T1000 (cell line): ENCODE measurements at regions not wholly inside any gene's neighbourhood (a gene's known extent, or its start where the extent isn't known, plus 50 kb on each side); places are given as distances from the start of the nearest gene placed in this dataset.
"Not testable (repeated sequence)": the region's sequence is repeated elsewhere in the genome, so short reads cannot be mapped to it uniquely, and the experiment has no call there.

ENCODE experiments used
- DNase-seq: peaks from one replicate; lab custom pipeline; 2025; ENCODE audit warnings: mixed read lengths; lab: John Stamatoyannopoulos, UW

DNA sequence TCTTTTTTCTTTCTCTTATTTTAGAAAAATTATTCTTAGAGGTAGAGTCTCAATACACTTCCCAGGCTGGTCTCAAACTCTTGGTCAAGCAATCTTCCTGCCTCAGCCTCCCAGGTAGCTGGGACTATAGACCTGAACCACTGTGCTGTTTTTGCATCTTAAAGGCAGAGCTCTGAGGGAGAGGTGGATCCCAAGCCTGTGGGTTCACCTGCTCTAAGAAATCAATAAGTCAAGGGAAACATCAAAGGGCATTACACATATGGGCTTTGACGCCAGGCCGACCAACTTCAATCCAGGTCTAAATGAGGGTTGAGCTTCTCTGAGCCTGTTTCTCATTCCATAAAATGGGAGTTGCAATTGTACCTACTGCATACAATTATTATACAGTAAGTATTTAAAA is 223.9 kb downstream of the LY86 start:
- DNase-seq, result no peak

DNA sequence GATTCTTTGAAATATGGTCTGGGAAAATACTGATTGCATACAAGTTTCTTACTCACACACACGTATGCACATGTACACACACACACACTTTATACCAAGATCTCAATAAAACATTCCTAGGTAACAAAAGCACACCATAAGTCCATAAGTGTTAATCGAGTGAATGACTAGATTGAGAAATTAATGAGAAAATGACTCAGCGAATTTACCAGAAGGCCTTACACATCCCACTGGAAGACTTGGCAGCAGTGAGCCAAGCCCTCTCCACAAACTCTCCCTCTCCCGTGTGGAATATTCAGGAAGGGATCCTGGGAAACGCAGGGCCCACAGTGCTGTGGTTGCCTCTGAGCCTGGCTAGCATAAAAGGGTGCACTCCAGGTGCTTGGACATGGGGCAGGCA is 227.2 kb downstream of the LY86 start:
- no peak for DNase-seq

DNA sequence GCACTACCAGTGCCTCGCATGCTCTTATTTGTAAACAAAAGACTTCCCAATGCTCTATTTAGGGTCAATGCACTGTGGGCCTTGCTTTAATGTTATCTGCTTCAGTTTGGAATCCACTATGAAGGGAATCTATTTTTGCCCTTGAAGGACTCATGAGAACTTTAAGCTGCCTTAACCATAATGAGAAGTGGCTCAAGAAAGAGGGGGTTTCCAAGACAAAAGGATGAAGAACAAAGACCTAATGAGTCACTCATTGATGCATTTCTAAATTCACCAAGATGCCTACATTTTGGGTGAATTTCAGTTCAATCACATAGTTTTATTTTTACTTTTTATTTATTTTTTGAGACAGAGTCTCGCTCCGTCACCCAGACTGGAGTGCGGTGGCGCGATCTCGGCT is 228.2 kb downstream of the LY86 start:
- DNase-seq, result no peak

DNA sequence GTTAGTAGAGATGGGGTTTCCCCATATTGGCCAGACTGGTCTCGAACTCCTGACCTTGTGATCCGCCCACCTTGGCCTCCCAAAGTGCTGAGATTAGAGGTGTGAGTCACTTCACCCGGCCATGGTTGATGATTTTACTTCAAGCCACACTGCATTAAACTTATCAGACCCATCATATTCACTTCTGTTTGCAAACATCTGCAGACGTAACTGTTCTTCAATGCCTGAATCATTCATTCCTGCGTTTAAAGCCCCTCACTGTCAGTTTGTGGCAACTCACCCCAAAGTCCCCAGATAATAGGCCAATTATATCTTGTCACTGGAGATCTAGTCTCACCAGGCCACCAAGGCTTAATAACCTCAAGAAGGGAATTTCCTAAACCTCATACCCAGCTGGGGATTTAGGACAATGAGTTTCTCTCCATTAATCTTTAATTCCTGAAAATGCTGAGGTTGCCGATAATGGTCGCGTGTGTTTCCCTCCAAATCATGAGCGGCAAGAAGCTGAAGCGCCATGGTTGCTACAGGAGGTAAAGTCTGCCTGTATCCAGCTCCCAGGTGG is 229.6 kb downstream of the LY86 start:
- DNase-seq, result no peak

DNA sequence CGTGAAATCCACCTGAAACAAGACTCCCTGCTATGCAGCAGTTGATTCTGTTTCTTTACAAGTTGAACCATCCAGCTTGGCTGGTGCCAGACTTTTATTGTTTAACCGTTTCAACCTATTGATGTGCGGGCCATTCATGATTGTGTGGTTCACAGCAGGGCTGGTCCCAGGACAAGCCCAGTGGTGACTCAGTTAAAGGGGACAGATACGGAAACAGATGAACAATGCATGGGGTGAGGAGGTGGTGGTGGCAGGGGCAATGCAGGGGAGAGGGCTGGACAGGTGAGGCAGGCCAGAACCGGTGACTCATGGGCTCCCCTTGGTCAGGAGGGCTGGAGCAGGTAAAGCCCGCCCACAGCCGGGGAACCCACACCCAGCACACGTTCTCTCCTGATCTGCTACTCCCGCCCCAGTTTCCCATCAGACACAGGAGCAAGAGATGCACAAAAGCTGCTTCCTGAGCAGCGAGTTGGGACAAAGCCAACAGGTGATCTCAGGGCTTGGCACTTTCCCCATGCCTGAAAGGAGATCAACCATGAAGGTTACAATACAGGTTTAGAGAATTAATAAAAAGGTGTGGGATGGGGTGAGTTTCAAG is 232.2 kb downstream of the LY86 start:
- DNase-seq, result no peak

DNA sequence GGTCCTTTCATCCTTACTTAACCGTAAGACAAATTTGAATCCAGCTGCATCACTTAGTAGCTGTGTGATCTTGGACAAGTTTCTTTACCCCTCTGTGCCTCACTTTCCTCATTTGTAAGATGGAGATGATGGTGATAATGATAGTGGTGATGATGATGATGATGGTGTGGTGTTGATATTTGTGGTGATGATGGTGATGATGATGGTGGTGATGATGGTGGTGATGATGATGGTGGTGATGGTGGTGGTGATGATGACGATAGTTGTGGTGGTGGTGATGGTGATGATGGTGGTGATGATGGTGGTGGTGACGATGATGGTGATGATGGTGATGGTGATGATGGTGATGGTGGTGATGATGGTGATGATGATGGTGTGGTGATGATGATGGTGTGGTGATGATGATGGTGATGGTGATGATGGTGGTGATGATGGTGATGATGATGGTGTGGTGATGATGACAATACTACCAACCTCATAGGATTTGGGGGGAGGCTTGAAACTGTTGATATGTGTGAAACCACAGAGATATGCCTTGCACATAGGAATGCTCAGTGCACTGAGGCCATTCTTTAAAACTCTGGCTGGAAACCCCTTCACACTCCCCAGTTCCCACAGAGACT is 233.2 kb downstream of the LY86 start:
- no peak for DNase-seq

DNA sequence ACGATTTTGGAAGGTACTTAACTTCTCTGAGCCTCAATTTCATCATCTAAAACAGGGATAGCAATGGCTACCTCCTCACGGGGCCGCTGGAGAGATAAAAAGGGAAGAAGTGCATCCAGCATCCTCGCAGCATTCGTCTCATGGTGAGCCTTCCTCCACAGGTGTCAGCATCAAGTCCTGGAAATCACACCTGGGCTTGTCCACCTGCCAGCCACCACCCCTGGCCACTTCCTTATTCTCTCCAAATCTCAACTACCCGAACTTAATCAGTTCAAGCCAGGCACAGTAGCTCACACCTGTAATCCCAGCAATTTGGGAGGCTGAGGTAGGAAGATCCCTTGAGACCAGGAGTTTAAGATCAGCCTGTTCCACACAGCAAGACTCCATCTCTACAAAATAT is 234.5 kb downstream of the LY86 start:
- no peak for DNase-seq

DNA sequence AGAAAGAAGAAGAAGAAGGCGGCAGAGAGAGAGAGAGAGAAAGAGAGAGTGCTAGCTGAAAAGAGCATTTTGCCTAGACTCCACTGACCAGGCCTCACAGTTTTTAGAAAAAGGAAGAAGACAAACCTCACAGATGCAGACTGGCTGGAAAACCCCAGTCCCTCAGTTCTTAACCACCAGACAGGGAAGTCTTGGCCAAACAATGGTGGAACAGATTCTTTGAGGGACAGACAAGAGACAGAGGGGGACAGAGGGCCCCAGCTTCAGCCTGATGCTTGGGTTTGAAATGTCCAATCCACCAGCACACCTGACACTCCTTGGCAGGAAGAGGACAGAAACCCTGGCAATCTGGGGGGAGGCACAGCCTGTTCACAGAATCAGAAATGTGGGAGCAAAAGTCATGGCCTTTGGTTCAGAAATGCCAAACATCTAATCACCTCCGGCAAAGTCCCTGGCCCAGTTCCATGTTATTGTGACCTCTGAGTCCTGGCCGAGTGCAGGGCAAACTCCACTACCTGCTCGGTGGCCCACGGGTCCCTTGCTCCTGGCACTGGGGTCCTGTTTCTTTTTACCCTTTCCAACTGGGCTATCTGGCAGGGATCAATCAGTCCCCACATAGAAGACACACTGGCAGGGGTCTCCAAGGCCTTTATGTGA is 235.2 kb downstream of the LY86 start:
- no peak for DNase-seq

DNA sequence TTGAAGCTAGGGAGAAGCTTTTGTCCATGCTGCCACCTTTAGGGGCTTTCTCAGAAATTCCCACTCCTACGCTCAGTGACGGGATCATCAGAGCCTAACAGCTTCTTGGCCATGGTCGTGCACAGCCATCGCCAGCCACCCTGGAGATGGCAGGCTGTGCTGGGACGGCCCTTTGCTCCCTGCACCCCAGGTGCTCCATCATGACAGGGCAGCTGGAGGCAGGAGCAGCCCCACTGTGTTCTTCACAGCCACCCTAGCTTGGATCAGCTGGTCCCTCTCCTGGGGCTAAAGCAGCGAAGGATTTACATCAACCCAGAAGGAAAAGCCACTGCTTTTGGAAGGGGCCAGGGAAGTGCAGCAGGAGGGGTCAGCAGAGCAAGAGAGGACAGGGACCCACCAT is 235.9 kb downstream of the LY86 start:
- DNase-seq, result no peak

DNA sequence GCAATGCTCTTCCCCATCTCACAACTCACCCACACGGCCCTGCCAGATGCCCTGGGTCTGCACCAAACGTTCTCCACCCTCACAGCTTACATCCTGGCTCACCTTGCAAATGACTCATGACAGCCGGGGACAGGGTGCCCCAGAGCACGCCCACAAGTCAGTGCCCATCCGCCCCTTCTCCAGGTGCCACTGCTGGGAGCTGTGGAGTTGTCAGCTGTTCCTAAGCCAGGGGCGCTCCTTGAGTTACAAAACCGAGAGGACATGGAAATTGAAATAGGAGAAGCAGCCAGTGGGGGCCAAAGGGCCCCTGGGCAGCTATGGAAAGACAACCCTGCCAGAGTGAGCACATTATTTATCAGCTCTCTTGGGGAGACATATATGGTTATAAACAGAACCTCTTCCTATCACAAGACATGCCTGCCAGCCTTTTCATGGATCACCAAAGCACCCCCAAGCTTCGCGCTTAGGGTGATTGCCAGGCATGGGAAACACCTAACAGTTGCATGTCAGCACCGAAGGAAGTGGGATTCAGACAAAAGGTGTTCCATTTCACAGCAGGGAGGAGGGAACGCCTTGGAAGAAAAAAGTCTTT is 236.8 kb downstream of the LY86 start:
- no peak for DNase-seq

DNA sequence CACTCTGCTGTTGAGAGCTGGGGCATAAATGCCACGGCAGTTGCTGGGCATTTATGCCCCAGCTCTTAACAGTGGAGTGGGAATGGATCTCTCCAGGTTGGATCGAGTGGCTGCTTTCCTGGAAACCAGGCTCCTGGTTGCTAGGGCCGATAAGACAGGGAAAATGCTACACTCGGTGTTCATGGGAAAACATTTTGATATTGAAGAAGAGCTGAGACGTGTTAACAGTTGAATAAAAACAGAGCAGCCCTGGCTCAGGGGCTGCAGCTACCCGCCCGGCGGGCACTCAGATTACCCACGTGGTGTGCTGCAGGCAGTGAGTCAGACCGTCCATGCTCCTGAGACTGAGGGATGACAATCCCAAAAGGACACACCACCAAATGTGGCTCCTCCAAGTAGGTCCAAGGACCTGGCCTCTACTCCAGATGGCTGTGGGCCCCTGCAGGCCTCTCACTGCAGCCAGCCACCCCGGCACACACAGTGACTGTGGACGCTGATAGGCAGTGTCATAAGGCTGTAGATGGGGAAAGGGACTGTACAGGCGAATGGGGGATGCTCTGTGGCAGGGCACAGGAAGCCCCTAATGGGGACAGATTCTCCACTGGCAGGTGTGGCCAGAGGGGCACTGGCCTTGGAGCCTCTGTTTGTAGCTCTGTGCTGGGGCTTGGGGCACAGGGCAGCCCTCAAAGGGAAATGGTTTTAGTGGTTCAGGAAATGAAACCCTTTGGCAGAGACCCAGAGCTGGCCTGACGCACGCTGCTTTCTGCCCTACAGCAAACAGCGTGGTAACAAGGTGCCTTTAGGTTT is 237.8 kb downstream of the LY86 start:
- DNase-seq, result no peak

DNA sequence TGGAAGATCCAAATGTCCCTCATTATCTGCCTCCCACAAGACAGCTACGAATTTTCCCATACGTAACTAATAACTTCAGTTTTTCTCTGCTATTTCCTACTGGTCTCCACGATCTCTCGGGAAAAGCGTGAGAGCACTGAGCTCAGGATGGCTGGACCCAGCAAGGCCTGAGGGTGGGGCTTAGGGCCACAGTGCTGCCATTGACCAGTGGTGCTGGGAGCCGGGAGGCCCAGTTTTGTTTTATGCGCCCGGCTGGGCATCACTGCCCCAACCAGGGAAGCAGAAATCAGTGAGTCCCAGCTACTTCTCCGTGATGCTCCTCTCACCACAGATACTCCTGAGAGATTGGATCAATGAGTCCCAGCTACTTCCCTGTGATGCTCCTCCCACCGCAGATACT is 238.4 kb downstream of the LY86 start:
- DNase-seq, result no peak

DNA sequence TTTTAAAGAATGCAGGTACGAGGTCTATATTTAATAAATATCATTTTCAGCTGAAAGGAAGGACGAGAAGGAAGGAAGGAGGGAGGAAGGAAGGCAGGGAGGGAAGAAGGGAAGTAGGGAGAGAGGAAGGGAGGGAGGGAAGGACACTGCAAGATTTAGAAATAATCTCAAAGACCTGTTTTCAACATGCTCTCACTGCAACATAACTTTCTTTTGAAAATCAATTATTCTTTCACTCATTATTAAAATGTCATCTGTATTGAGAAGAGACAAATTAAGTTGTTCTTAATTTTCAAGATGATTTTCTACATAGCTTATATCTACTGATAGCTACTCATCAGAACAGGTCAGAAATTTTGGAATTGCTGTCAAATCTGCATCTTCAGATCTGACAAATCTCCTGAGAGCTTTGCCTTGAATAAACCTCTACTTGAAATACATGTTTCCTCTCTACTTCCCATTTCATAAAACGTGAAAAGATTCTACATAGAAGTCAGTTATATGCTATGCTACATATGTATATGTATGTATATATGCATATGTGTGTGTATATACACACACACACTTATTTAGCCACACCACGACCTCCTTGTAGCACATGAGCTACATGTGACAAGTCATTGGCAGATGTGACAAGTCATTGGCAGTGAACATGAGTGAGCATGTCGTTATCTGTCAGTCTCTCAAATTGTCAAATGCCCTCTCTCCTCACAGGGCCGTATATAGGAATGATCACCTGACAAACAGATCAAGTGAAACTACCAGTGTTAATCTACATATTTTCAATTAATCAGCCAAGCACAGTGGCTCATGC is 241.6 kb downstream of the LY86 start:
- no peak for DNase-seq

DNA sequence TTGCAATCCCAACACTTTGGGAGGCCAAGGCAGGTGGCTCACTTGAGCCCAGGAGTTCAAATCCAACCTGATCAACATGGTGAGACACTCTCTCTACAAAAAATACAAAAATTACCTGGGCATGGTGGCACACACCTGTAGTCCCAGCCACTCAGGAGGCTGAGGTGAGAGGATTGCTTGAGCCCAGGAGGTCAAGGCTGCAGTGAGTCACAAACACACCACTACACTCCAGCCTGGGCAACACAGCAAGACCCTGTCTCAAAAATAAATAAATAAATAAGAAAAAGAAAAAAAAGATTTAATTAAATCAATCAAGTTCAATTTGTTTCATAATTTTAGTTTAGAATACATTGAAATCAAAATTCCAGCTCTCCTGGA is 242.2 kb downstream of the LY86 start:
- DNase-seq, result not testable (repeated sequence)

DNA sequence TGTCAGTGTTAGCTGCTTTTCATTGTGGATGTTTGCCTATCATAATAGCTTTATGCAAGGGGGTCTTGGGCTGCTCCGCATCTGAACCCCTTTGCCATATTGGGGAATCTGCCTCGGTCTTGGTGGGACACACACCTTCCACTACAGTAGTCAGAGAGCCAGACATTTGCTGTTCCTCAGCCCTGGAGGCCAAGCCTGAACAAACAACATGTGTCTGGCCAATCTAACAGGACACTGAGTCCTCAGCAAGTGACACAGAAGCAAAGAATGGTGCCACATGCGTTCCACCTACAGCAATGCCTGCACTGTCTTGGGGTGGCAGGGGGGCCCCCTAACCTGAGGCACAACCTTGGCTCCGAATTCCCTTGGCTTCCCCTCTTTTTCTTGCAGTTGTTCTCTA is 243.9 kb downstream of the LY86 start:
- no peak for DNase-seq

DNA sequence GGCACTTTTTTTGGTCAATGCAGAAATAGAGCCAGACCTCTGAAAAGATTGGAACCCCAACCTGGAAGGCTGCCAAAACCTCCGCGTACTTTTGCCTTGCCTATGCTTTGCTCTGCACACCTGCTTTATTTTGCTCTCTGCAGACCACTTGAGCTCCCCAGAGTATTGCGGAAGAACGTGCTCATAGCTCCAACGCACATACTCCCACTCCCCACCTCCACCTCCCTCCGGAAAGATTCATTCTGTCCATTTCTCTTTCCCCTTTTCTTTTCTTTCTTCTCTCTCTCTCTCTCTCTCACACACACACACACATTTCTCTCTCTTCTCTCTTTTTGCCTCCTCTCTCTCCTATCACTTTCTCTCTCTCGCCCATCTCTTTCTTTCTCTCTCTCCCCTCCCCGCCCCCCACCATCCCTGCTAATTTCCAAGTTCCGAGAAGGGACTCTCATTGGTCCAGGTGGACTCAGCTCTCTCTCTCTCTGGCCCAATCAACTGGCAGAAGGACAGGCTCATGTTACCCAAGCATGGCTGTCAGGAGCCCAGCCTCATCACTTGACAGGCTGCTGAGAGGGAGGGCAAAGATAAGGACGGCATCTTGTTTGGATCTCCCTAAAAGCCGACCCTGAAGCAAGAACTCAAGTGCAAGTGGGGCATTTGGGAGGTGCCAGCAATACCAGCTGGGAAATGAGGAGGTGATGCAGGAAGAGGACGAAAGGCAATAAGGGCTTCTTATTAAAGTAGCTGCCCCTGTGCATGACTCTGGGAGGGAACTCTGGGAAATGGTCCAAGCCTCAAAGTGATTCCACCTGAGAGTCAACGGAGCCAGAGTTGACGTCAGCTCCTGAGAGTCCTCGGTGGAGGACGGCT is 246.1 kb downstream of the LY86 start:
- DNase-seq, result no peak

DNA sequence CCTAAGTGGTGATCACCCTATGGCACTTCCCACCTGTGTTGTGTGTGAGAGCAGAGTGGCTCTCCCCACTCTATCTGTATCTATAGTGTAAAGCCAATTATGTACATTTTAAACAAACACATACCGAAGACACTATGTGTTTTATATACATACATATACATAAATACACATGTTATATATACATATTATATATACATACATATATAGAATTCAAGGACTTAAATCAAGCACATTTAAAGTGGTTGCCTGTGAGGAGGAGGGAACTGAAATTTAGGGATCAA is 246.6 kb downstream of the LY86 start:
- no peak for DNase-seq

DNA sequence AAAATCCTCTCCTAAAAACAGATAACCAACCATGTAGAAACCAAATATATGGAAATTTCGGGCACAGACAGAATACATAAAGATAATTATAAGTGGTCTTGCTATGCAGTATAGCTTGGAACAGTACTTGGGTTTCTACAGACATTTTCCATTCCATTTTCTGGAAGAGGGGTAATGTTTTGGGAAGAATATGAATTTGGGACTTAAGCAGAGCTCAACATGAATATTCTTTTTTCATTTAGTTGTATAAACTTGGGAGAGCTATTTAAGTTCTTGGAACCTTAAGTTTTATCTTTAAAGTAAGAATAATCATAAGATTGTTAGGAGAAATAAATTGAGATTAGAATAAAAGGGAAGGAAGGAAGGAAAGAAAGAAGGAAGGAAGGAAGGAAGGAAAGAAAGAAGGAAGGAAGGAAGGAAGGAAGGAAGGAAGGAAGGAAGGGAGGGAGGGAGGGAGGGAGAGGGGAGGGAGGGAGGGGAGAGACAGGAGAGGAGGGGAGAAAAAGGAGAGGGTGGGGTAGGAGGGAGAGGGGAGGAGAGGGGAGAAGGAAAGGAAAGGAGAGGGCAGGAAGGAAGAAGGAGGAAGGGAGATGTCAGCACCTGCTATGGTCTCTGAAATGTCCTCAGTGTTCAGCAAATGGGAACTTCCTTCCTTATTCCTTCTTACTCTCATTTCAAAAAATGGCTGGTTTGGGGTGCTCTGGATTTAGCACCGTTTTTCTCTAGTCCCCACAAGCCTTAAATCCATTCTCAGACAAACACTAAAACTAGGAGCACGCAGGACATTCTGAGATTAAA is 248.3 kb downstream of the LY86 start:
- DNase-seq, result no peak

DNA sequence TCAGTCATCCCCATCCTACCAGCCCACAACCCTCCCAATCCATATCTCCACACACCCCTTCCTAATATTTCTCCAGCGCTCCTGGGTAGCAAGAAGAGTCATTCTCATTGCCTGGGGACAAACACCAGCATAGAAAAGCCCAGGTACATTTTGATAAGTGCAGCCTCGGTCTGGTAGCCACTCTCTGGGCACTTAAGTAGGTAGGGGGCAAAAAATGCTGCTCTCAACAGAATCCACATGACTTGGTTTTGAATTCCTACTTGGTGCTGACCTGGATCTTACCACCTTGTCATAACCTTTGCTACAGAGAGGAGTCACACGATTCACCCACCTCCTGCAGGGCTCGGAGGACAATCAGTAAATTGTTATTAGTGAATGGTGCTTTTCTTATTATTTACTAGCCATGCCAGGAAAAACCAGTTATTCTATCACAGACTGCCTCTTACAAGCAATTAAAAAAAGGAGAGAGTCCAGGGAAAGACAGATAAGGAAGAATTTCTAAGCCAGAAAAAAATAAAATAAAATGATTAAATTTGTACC is 249.1 kb downstream of the LY86 start:
- DNase-seq, result no peak
